Liver (tissue), 3 donors: ENCODE measurements at regions not wholly inside any gene's neighbourhood (a gene's known extent, or its start where the extent isn't known, plus 50 kb on each side); places are given as distances from the start of the nearest gene placed in this dataset.

Experiments used
- EGR1 ChIP-seq, 2 donors: IDR thresholded peaks; 2 replicates each; pipeline ENCODE4 v1.6.1; 2016 to 2018; ENCODE audit warnings: antibody characterized with exemption in 2 of 2, low read depth in 2 of 2
- GABPA ChIP-seq, 2 donors: IDR thresholded peaks in 1 of 2; conservative IDR thresholded peaks in 1 of 2; 2 replicates each; pipeline ENCODE4 v1.6.1; 2016; ENCODE audit warnings: antibody characterized with exemption in 2 of 2, mild to moderate bottlenecking in 1 of 2, moderate library complexity in 1 of 2
- HNF4A ChIP-seq, 2 donors: conservative IDR thresholded peaks; 2 replicates each; pipeline ENCODE4 v1.6.1; 2016; ENCODE audit warnings: antibody characterized with exemption in 2 of 2, mild to moderate bottlenecking in 2 of 2
- JUND ChIP-seq, 2 donors: IDR thresholded peaks; 2 replicates each; pipeline ENCODE4 v1.6.1; 2016; ENCODE audit warnings: antibody characterized with exemption in 2 of 2
- RAD21 ChIP-seq, 2 donors: IDR thresholded peaks; 2 replicates each; pipeline ENCODE4 v1.6.1; 2016; ENCODE audit warnings: antibody characterized with exemption in 2 of 2, mild to moderate bottlenecking in 2 of 2
- RXRA ChIP-seq, 2 donors: IDR thresholded peaks; 2 replicates each; pipeline ENCODE4 v1.6.1; 2017 to 2018; ENCODE audit warnings: antibody characterized with exemption in 2 of 2, mild to moderate bottlenecking in 1 of 2
- SP1 ChIP-seq: IDR thresholded peaks from 2 replicates; pipeline ENCODE4 v1.6.1; 2018; ENCODE audit warnings: antibody characterized with exemption, mild to moderate bottlenecking
- TAF1 ChIP-seq: conservative IDR thresholded peaks from 2 replicates; pipeline ENCODE4 v1.6.1; 2016; ENCODE audit warnings: antibody characterized with exemption, mild to moderate bottlenecking
- YY1 ChIP-seq: IDR thresholded peaks from 2 replicates; pipeline ENCODE4 v1.6.1; 2016; ENCODE audit warnings: antibody characterized with exemption, mild to moderate bottlenecking
- TF ChIP-seq, protein P1 (sequence below): fragments of 150-350 bp; IDR thresholded peaks from 2 replicates; pipeline ENCODE4 v1.5.1; 2017; ENCODE audit warnings: improper control_type of control experiment, low read depth, low read length; ENCODE audit not compliant: missing input control
- TF ChIP-seq, protein P2 (sequence below): IDR thresholded peaks from 2 replicates; pipeline ENCODE4 v1.6.1; 2016; ENCODE audit warnings: antibody characterized with exemption, mild to moderate bottlenecking
- TF ChIP-seq, protein P3 (sequence below): IDR thresholded peaks from 2 replicates; pipeline ENCODE4 v1.6.1; 2016; ENCODE audit warnings: antibody characterized with exemption
- TF ChIP-seq, protein P4 (sequence below): IDR thresholded peaks from 2 replicates; pipeline ENCODE4 v1.6.1; 2016; ENCODE audit warnings: antibody characterized with exemption
- TF ChIP-seq, protein P5 (sequence below): IDR thresholded peaks from 2 replicates; pipeline ENCODE4 v1.6.1; 2016; ENCODE audit warnings: antibody characterized with exemption
- donor health status: healthy.
- donor health status: healthy.

GRCh38 chr14:80350707-80351106 is 139.4 kb upstream of the DIO2 start:
- TF ChIP-seq, protein P1, sequence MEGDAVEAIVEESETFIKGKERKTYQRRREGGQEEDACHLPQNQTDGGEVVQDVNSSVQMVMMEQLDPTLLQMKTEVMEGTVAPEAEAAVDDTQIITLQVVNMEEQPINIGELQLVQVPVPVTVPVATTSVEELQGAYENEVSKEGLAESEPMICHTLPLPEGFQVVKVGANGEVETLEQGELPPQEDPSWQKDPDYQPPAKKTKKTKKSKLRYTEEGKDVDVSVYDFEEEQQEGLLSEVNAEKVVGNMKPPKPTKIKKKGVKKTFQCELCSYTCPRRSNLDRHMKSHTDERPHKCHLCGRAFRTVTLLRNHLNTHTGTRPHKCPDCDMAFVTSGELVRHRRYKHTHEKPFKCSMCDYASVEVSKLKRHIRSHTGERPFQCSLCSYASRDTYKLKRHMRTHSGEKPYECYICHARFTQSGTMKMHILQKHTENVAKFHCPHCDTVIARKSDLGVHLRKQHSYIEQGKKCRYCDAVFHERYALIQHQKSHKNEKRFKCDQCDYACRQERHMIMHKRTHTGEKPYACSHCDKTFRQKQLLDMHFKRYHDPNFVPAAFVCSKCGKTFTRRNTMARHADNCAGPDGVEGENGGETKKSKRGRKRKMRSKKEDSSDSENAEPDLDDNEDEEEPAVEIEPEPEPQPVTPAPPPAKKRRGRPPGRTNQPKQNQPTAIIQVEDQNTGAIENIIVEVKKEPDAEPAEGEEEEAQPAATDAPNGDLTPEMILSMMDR, result no peak
- TF ChIP-seq, protein P2, sequence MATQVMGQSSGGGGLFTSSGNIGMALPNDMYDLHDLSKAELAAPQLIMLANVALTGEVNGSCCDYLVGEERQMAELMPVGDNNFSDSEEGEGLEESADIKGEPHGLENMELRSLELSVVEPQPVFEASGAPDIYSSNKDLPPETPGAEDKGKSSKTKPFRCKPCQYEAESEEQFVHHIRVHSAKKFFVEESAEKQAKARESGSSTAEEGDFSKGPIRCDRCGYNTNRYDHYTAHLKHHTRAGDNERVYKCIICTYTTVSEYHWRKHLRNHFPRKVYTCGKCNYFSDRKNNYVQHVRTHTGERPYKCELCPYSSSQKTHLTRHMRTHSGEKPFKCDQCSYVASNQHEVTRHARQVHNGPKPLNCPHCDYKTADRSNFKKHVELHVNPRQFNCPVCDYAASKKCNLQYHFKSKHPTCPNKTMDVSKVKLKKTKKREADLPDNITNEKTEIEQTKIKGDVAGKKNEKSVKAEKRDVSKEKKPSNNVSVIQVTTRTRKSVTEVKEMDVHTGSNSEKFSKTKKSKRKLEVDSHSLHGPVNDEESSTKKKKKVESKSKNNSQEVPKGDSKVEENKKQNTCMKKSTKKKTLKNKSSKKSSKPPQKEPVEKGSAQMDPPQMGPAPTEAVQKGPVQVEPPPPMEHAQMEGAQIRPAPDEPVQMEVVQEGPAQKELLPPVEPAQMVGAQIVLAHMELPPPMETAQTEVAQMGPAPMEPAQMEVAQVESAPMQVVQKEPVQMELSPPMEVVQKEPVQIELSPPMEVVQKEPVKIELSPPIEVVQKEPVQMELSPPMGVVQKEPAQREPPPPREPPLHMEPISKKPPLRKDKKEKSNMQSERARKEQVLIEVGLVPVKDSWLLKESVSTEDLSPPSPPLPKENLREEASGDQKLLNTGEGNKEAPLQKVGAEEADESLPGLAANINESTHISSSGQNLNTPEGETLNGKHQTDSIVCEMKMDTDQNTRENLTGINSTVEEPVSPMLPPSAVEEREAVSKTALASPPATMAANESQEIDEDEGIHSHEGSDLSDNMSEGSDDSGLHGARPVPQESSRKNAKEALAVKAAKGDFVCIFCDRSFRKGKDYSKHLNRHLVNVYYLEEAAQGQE, result no peak
- TF ChIP-seq, protein P3, sequence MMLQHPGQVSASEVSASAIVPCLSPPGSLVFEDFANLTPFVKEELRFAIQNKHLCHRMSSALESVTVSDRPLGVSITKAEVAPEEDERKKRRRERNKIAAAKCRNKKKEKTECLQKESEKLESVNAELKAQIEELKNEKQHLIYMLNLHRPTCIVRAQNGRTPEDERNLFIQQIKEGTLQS, result no peak
- TF ChIP-seq SP1 (no peak), YY1 (no peak), RAD21 (IDR thresholded peaks at IDR 0.05) (no peak), EGR1 (IDR thresholded peaks at IDR 0.05; ENCODE audit: low read depth in 2 of 2) (no peak), RXRA (IDR thresholded peaks at IDR 0.05) (no peak), GABPA (IDR thresholded peaks at IDR 0.05 in 1 of 2, conservative IDR thresholded peaks at IDR 0.05 in 1 of 2) (no peak), TAF1 (no peak), HNF4A (conservative IDR thresholded peaks at IDR 0.05) (no peak), JUND (IDR thresholded peaks at IDR 0.05) (no peak)
- TF ChIP-seq, protein P4, sequence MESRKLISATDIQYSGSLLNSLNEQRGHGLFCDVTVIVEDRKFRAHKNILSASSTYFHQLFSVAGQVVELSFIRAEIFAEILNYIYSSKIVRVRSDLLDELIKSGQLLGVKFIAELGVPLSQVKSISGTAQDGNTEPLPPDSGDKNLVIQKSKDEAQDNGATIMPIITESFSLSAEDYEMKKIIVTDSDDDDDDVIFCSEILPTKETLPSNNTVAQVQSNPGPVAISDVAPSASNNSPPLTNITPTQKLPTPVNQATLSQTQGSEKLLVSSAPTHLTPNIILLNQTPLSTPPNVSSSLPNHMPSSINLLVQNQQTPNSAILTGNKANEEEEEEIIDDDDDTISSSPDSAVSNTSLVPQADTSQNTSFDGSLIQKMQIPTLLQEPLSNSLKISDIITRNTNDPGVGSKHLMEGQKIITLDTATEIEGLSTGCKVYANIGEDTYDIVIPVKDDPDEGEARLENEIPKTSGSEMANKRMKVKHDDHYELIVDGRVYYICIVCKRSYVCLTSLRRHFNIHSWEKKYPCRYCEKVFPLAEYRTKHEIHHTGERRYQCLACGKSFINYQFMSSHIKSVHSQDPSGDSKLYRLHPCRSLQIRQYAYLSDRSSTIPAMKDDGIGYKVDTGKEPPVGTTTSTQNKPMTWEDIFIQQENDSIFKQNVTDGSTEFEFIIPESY, result no peak
- TF ChIP-seq, protein P5, sequence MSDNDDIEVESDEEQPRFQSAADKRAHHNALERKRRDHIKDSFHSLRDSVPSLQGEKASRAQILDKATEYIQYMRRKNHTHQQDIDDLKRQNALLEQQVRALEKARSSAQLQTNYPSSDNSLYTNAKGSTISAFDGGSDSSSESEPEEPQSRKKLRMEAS, result no peak
